Fibroblast of skin of right quadriceps (primary cell): ENCODE measurements at regions not wholly inside any gene's neighbourhood (a gene's known extent, or its start where the extent isn't known, plus 50 kb on each side); places are given as distances from the start of the nearest gene placed in this dataset.
"Not testable (repeated sequence)": the region's sequence is repeated elsewhere in the genome, so short reads cannot be mapped to it uniquely, and the experiment has no call there.

Experiments used
- DNase-seq: peaks from one replicate; pipeline ENCODE4 v3.0.0-alpha.2; 2013

- no peak for DNase-seq
These were observed 89.9 kb upstream of the AMN1 start for GRCh38 chr12:31818623-31819268.

DNA sequence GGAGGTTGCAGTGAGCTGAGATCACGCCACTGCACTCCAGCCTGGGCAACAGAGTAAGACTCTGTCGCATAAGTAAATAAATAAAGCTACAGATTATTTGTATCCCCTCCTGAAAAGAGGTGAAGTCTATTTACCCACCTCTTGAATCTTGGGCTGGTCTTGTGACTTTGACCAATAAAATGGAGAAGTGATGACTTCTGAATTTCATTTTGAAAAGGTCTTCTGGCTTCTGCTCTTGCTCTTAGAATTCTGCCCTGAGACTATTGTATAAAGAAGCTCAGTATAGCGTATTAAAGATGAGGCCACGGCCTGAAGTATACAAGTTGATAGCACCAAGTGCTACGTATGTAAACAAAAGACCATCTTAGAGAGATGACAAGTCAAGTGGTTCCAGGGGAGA, 88.3 kb upstream of the AMN1 start:
- no peak for DNase-seq

- no peak for DNase-seq
These were observed 86.3 kb upstream of the AMN1 start for GRCh38 chr12:31815096-31815495.

GRCh38 chr12:31813305-31813704, 84.5 kb upstream of the AMN1 start:
- DNase-seq = no peak

DNA sequence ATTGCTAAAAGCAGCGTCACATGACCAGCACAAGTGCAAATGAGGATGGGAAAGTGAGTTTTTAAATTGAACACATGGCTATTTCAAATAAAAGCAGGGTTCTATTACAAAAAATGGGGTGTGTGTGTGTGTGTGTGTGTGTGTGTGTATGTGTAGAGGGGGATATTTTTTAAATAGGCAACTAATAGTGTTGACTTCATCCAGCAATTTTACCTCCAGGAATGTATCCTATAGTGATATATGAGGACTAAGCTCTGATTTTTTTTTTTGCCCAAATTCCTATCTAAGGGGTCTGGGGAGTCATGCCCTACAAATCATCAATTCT, 78.9 kb upstream of the AMN1 start:
- DNase-seq = no peak

GRCh38 chr12:31807081-31807772, 78.4 kb upstream of the AMN1 start:
- not testable (repeated sequence) for DNase-seq

DNA sequence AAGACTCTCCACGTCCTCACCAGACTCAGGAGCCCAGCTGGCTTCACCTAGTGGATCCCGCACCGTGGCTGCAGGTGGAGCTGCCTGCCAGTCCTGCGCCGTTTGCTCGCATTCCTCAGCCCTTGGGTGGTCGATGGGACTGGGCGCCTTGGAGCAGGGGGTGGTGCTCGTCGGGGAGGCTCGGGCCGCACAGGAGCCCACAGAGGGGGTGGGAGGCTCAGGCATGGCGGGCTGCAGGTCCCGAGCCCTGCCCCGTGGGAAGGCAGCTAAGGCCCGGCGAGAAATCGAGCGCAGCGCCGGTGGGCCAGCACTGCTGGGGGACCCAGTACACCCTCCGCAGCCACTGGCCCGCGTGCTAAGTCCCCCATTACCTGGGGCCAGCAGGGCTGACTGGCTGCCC, 76.9 kb upstream of the AMN1 start:
- not testable (repeated sequence) for DNase-seq

DNA sequence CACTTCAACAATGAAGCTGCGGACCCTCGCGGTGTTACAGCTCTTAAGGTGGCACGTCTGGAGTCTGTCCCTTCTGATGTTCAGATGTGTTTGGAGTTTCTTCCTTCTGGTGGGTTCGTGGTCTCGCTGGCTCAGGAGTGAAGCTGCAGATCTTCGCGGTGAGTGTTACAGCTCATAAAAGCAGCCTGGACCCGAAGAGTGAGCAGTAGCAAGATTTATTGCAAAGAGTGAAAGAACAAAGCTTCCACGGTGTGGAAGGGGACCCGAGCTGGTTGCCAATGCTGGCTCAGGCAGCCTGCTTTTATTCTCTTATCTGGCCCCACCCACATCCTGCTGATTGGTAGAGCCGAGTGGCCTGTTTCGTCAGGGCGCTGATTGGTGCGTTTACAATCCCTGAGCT, 75.9 kb upstream of the AMN1 start:
- DNase-seq = not testable (repeated sequence)

DNA sequence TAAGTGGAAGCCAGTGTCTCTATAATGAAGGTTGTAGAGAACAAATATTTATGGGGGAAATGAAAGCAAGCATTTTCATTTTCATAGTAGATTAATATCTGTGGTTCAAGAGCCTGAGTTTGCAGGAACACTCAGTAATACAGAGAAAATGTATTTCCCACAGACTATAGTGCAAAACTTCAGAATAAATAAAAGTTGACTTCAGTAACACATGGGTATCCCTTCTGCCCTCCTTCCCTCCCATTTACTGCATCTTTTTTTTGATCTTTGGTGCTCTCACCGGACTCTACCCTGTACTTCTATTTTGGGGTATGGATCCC, 75.3 kb upstream of the AMN1 start:
- no peak for DNase-seq

- DNase-seq = no peak
These were observed 74.7 kb upstream of the AMN1 start for GRCh38 chr12:31803306-31804184.

DNA sequence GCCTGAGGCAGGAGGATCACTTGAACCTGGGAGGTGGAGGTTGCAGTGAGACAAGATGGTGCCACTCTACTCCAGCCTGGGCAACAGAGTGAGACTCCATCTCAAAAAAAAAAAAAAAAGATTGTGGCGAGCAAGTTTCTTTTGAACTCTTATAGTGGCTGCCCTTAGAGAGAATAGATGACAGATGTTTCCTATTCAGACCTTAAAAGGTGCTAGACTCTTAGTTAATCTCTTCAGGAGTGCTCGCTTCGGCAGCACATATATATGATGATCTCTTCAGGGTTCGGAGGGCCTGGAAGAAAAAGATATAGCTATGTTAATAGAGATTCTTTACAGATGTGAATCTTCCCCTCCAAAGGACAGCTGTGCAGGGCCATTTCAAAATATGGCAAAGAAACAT, 73.1 kb upstream of the AMN1 start:
- no peak for DNase-seq

DNA sequence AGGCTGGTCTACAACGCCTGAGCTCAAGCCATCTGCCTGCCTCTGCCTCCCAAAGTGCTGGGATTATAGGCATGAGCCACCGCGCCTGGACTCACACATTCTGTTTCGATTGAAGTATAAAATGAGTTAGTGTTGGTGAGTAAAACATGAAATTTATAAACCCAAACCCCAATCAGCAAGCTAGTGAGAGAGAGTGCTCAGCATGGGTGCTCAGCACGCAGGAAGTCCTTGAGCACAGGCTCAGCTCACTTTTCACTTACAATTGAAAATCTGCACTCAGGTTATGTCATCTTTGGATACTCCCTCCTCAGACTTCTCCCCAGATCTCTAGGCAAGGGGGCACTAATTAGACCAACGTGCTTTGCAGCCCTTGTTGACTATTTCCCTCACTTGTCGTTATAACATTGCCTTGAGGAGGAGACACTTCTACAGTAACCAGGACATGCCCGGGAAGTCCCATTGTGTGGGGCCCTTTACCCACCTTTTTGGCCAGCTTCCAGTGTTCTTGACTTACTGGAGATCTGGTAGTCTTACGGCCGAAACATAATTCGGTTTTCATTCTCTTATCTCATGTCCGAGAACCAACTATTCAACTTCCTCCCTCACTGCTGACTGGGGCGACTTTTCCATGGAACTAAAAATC, 68.5 kb upstream of the AMN1 start:
- no peak for DNase-seq

GRCh38 chr12:31796270-31796951, 67.6 kb upstream of the AMN1 start:
- no peak for DNase-seq

DNA sequence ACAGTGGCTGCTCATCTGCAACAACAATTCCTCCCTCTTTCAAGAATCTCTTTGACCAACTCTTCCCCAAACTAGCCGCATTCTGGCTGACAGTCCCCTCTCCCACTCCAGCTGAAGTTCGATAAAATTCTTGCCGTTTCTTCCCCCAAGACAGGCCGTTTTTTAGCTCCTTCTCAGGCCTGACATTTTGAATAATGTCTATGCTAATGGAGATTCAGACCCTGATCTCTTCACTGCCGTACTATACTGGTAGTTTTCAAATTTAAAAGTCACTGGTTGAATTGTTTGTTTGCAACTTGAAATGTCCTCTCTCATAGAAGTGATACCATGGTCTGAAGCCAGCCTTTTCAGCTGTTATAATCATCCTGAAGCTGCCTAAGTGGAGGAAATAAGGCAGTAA, 65.9 kb upstream of the AMN1 start:
- DNase-seq = no peak

GRCh38 chr12:31791265-31791664, 62.4 kb upstream of the AMN1 start:
- not testable (repeated sequence) for DNase-seq

GRCh38 chr12:31790759-31791158, 61.9 kb upstream of the AMN1 start:
- DNase-seq = no peak

GRCh38 chr12:31785318-31785717, 56.5 kb upstream of the AMN1 start:
- no peak for DNase-seq

- DNase-seq = no peak
These were observed 55.3 kb upstream of the AMN1 start for GRCh38 chr12:31783996-31784645.

DNA sequence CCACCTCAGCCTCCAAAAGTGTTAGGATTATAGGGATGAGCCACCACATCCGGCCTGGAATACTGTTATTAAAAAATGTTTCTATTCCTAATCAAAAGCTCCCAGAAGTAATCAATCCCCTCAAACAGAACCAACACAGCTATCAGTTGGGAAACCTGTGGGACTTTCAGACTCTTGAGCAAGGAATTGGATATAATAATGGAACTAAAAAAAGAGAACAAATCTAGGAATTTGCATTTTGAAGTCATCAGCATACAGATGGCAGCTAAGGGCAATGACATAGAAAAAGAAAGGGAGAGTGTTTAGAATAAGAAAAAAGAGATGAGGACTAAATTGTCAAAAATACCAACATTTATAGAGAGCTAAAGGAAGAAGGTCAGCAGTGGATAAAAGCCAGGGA, 54.7 kb upstream of the AMN1 start:
- no peak for DNase-seq

DNA sequence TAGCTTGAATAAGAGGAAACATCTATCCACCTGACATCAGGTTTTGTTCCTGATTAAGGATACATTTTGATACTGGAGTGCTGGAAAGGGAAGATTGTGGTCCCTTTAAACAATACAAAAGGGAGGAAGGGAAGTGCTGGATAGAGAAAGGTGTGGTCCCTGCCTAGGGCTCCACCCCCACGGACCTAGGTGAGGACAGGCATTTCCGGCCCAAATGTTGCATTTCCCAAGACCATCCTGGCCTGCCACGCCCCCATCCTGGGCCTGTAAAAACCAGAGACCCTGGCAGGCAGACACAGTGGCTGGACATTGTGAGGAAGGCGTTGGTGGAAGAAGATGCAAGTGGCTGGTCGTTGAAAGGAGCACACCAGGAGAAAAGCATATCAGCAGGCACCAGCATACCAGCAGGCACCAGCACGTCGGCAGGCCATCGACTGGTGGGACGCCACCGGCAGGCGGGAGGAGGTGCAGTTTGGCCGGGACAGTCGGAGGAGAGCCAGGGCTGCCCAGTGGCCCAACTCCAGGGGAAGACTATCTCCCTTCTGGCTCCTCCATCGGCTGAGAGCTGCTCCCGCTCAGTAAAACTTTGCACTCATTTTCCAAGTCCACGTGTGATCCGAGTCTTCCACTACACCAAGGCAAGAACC, 53.2 kb upstream of the AMN1 start:
- DNase-seq = no peak

DNA sequence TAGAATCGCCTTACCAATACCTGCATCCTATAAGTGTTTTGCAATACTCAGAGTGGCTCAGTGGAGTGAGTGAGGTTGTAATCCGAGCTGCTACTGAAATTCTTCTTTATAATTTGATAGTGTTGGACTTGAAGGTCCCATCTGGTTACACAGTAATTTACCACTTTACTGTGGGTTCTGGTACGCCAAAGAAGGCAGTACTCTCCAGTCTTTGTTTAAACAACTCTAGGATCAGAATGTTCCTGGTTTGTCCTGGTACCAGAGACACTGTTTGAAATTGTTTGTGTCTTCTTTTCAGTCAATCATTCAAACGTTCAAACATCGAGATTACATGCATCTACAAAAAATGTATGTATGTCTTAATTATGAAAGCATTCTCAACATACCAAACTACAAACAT, 51.3 kb upstream of the AMN1 start:
- no peak for DNase-seq

DNA sequence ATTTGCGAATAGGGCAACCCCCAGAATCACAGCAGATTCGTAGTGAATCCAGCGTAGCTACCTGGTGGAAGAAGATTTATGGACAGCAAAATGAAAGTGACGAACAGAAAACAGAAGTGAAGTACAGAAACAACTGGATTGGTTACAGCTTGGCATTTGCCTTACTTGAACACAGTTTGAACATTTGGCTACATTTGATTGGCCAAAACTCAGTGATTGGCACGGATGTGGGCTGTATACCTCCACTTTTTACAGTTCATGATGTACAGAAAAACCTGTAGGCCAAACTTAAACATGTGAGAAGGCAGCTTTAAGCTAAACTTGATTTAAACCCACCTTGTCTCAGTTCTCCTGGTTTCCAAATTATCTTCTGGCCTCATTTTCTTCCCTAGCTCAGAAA, 49.9 kb upstream of the AMN1 start:
- DNase-seq = no peak
